Keratinocyte (primary cell): ENCODE measurements at regions not wholly inside any gene's neighbourhood (a gene's known extent, or its start where the extent isn't known, plus 50 kb on each side); places are given as distances from the start of the nearest gene placed in this dataset.

Source experiments
- DNase-seq: peaks from one replicate; pipeline ENCODE4 v3.0.0-alpha.2; 2011; ENCODE audit warnings: low read depth, missing footprints, low spot score
- FAIRE-seq: peaks from 2 replicates; lab custom pipeline; 2011; peaks lifted over from hg19 to GRCh38; lab: Jason Lieb, UNC
- H2AFZ ChIP-seq: 2 replicates; pipeline ENCODE4 v1.6.0; 2012; ENCODE audit warnings: low read length, control low read depth, inconsistent platforms; ENCODE audit not compliant: control insufficient read depth
- H3K27ac ChIP-seq: 2 replicates; pipeline ENCODE4 v1.5.1; 2011; ENCODE audit warnings: low read length; ENCODE audit not compliant: control insufficient read depth, insufficient read depth
- H3K27me3 ChIP-seq: 3 replicates; pipeline ENCODE4 v1.6.0; 2011; ENCODE audit warnings: low read length; ENCODE audit not compliant: control insufficient read depth, insufficient read depth; ENCODE audit errors: extremely low read depth
- H3K36me3 ChIP-seq, 2 experiments: 2 replicates in 1 of 2; 3 replicates in 1 of 2; pipeline ENCODE4 v1.5.1; 2011; ENCODE audit warnings: low read length in 2 of 2, mild to moderate bottlenecking in 1 of 2; ENCODE audit not compliant: control insufficient read depth in 2 of 2, insufficient read depth in 2 of 2; ENCODE audit errors: extremely low read depth in 1 of 2
- H3K4me1 ChIP-seq: 3 replicates; pipeline ENCODE4 v1.5.1; 2011; ENCODE audit warnings: low read length; ENCODE audit not compliant: control insufficient read depth, insufficient read depth; ENCODE audit errors: extremely low read depth
- H3K4me2 ChIP-seq: 3 replicates; pipeline ENCODE4 v1.6.0; 2011; ENCODE audit warnings: low read depth, low read length; ENCODE audit not compliant: control insufficient read depth, insufficient read depth; ENCODE audit errors: extremely low read depth
- H3K4me3 ChIP-seq, 3 experiments: fragments of 200-600 bp in 1 of 3; sonication (generic) in 1 of 3; 2 replicates in 2 of 3; 3 replicates in 1 of 3; pipeline ENCODE4 v1.5.1; 2011 to 2016; ENCODE audit warnings: low read length in 3 of 3, mild to moderate bottlenecking in 3 of 3, control low read depth in 2 of 3, inconsistent platforms in 1 of 3, low read depth in 1 of 3, mixed read lengths in 1 of 3, mixed run types in 1 of 3, moderate library complexity in 1 of 3; ENCODE audit not compliant: control insufficient read depth in 2 of 3, insufficient read depth in 2 of 3; ENCODE audit errors: extremely low read depth in 1 of 3
- H3K79me2 ChIP-seq: 2 replicates; pipeline ENCODE4 v1.6.0; 2012; ENCODE audit warnings: low read length; ENCODE audit not compliant: control insufficient read depth, insufficient read depth
- H3K9ac ChIP-seq: 3 replicates; pipeline ENCODE4 v1.6.0; 2011; ENCODE audit warnings: low read length; ENCODE audit not compliant: control insufficient read depth, insufficient read depth; ENCODE audit errors: extremely low read depth
- H3K9me1 ChIP-seq: 3 replicates; pipeline ENCODE4 v1.6.0; 2011; ENCODE audit warnings: low read length; ENCODE audit not compliant: control insufficient read depth, insufficient read depth; ENCODE audit errors: extremely low read depth
- H3K9me3 ChIP-seq: 2 replicates; pipeline ENCODE4 v1.5.1; 2012; ENCODE audit warnings: low read depth, low read length; ENCODE audit not compliant: control insufficient read depth
- H4K20me1 ChIP-seq: 3 replicates; pipeline ENCODE4 v1.6.0; 2011; ENCODE audit warnings: low read length; ENCODE audit not compliant: control insufficient read depth, insufficient read depth; ENCODE audit errors: extremely low read depth
- CTCF ChIP-seq, 3 experiments: IDR thresholded peaks in 1 of 3; conservative IDR thresholded peaks in 1 of 3; optimal IDR thresholded peaks in 1 of 3; 2 replicates in 2 of 3; 3 replicates in 1 of 3; pipeline versions ENCODE3 to v1.5.1; 2011; ENCODE audit warnings: low read length in 3 of 3, mild to moderate bottlenecking in 3 of 3, moderate library complexity in 2 of 3, control low read depth in 1 of 3, inconsistent platforms in 1 of 3; ENCODE audit not compliant: insufficient read depth in 2 of 3; ENCODE audit errors: extremely low read depth in 1 of 3
- EZH2 ChIP-seq: IDR thresholded peaks from one replicate; pipeline ENCODE4 v1.6.1; 2012; ENCODE audit warnings: inconsistent platforms, mild to moderate bottlenecking, low read length, moderate library complexity
- dilution Hi-C: fragments of 300-500 bp; cut with MboI; formaldehyde crosslinking; loops from one replicate; pipeline ENCODE4 v1.7.0; 2020; ENCODE audit warnings: low sequenced_read_pairs; ENCODE audit not compliant: extremely low pct_ligation_motif_present

DNA sequence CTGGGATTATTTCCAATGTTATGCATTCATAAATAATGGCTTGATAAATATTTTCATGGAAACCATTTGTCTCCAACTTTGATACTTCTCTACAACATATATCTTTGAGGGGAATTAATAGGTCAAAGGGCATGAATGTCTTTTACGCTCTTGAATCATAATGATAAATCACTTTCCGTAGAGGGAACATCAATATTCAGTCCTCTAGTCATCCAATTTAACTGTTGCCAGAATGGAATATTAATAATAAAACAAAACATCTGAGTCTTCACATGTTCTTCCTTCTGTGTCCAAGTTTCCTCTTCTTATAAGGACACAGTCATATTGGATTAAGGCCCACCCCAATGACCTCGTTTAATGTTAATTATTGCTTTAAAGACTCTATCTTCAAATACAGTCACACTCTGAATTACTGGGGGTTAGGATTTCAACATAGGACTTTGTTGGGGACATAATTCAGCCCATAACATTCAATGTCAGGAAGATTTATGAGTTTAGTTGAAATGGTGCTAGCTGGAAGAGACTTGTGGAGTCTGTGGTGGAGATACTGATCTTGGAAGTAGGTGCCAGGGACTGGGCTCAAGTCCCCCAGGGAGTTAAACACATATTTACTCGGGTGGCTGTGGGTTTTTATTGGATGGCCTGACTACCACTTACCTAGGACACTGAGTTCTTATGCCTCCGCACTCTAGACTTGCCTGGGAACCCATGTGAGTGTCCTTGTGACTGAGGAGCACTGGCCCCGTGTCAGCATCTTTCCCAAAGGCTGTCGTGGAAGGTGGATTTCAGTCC lies 85.0 kb upstream of the SEC11C start:
- Histone ChIP-seq H3K27me3 (no peaks in the 10 kb centered on the region), H2AFZ (no peak overlapping the region), H3K9me1 (no peaks in the 10 kb centered on the region), H3K4me1 (no peaks in the 10 kb centered on the region), H3K9me3 (no peaks in the 10 kb centered on the region), H3K27ac (no peak overlapping the region), H3K4me3 (no peak overlapping the region), H3K9ac (no peak overlapping the region), H3K36me3 (no peaks in the 10 kb centered on the region), H4K20me1 (no peaks in the 10 kb centered on the region), H3K79me2 (no peaks in the 10 kb centered on the region), H3K4me2 (no peak overlapping the region)
- dilution Hi-C loops, result loop anchor here (25.0 kb wide), 1 partner anchor 267 kb away; no protein-coding TSS in a partner anchor
- FAIRE-seq, result no peak
- DNase-seq, result no peak
- TF ChIP-seq EZH2, result no peak
- no peak for TF ChIP-seq CTCF (optimal IDR thresholded peaks at IDR 0.05 in 1 of 3, IDR thresholded peaks at IDR 0.05 in 1 of 3, conservative IDR thresholded peaks at IDR 0.05 in 1 of 3; ENCODE audit: extremely low read depth in 1 of 3, insufficient read depth in 2 of 3, low read length in 3 of 3)

DNA sequence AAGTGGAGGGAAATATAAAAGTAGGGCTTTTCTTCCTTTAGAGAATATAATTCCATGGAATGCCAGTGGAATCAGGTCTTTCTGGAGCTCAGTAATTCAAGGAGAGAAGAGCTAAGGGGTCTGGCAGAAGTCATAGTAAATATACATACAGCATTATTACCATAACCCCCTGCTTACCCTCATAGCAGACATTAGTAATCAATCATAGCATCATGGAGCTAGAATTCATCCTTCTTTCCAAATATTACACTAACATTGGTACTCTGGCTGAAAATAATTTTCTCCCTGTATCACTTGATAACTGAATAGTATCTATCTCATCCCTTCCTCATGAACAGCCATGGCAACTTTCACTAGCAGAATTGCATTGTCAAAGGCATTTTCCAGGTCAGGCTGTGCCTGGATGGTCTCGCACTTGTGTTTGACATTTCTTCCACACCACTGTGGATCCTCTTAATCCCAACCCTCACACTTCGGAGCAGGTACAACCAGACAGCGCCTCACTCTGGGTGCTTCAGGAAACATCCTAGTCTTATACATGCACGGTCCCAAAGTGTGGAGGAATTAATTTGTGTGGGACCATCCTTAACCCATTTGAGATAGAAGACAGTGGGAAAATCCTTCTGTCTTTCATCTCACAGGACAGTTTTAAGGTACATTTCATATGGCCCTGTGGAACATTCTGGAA lies 84.2 kb upstream of the SEC11C start:
- H3K4me1 ChIP-seq, result no peaks in the 10 kb centered on the region
- FAIRE-seq (no peak), DNase-seq (no peak)
- H3K9me3 ChIP-seq, result no peaks in the 10 kb centered on the region
- H3K4me2 ChIP-seq, result no peak overlapping the region
- H3K79me2 ChIP-seq, result no peaks in the 10 kb centered on the region
- dilution Hi-C loops, result loop anchor here (25.0 kb wide), 1 partner anchor 268 kb away; no protein-coding TSS in a partner anchor
- H3K27me3 ChIP-seq, result no peaks in the 10 kb centered on the region
- no peak overlapping the region for H3K9ac ChIP-seq
- no peaks in the 10 kb centered on the region for H3K36me3 ChIP-seq
- H2AFZ ChIP-seq, result no peak overlapping the region
- no peaks in the 10 kb centered on the region for H4K20me1 ChIP-seq
- H3K27ac ChIP-seq, result no peak overlapping the region
- TF ChIP-seq CTCF (optimal IDR thresholded peaks at IDR 0.05 in 1 of 3, IDR thresholded peaks at IDR 0.05 in 1 of 3, conservative IDR thresholded peaks at IDR 0.05 in 1 of 3; ENCODE audit: extremely low read depth in 1 of 3, insufficient read depth in 2 of 3, low read length in 3 of 3), result peak; percentile 15 to 48 (median 23)
- TF ChIP-seq EZH2, result no peak
- H3K9me1 ChIP-seq, result no peaks in the 10 kb centered on the region
- H3K4me3 ChIP-seq, result no peak overlapping the region
